SK-N-SH treated with all-trans-retinoic acid at 6 μM for 48 hours (cell line): ENCODE measurements at regions not wholly inside any gene's neighbourhood (a gene's known extent, or its start where the extent isn't known, plus 50 kb on each side); places are given as distances from the start of the nearest gene placed in this dataset.

Experiments
- ATAC-seq: fragments of 200-7000 bp; cut with Tn5 transposase; 3 replicates; pipeline ENCODE4 v1.9.1; 2020; ENCODE audit warnings: mild to moderate bottlenecking, moderate library complexity
- ARNTL ChIP-seq: fragments of 450-650 bp; formaldehyde crosslinking; IDR thresholded peaks from 2 replicates; pipeline ENCODE4 v1.5.0; 2020; ENCODE audit warnings: low read depth, mild to moderate bottlenecking, moderate library complexity, borderline replicate concordance
- BACH2 ChIP-seq: fragments of 250-450 bp; sonication (Bioruptor Pico); IDR thresholded peaks from 2 replicates; pipeline ENCODE4 v1.9.0; 2021; ENCODE audit warnings: mild to moderate bottlenecking, borderline replicate concordance
- CSDC2 ChIP-seq: fragments of 250-450 bp; sonication (Bioruptor Pico); IDR thresholded peaks from 2 replicates; pipeline ENCODE4 v1.5.0; 2020; ENCODE audit warnings: mild to moderate bottlenecking, moderate library complexity
- CSRNP3 ChIP-seq: fragments of 250-450 bp; sonication (Bioruptor Pico); IDR thresholded peaks from 2 replicates; pipeline ENCODE4 v1.5.1; 2021; ENCODE audit warnings: mild to moderate bottlenecking, moderate library complexity
- ESRRG ChIP-seq: fragments of 250-450 bp; sonication (Bioruptor Pico); IDR thresholded peaks from 2 replicates; pipeline ENCODE4 v1.6.1; 2021; ENCODE audit warnings: mild to moderate bottlenecking
- GLIS3 ChIP-seq: fragments of 250-450 bp; sonication (Bioruptor Pico); IDR thresholded peaks from 2 replicates; pipeline ENCODE4 v1.5.0; 2020; ENCODE audit warnings: mild to moderate bottlenecking, moderate library complexity
- ISL1 ChIP-seq: fragments of 250-450 bp; sonication (Bioruptor Pico); IDR thresholded peaks from 2 replicates; pipeline ENCODE4 v2.1.2; 2022; ENCODE audit warnings: mild to moderate bottlenecking, moderate library complexity
- OSR1 ChIP-seq: fragments of 250-450 bp; sonication (Bioruptor Pico); IDR thresholded peaks from 2 replicates; pipeline ENCODE4 v1.8.0; 2022; ENCODE audit warnings: moderate library complexity, mild to moderate bottlenecking, inconsistent platforms
- PATZ1 ChIP-seq: fragments of 250-450 bp; sonication (Bioruptor Pico); IDR thresholded peaks from 2 replicates; pipeline ENCODE4 v1.8.0; 2020; ENCODE audit warnings: mild to moderate bottlenecking, moderate library complexity, borderline replicate concordance
- PPARA ChIP-seq: fragments of 250-450 bp; sonication (Bioruptor Pico); IDR thresholded peaks from 2 replicates; pipeline ENCODE4 v1.5.0; 2020; ENCODE audit warnings: mild to moderate bottlenecking, borderline replicate concordance
- RARB ChIP-seq: fragments of 250-450 bp; sonication (Bioruptor Pico); IDR thresholded peaks from 2 replicates; pipeline ENCODE4 v1.8.0; 2021; ENCODE audit warnings: mild to moderate bottlenecking, moderate library complexity
- SNAI2 ChIP-seq: fragments of 250-450 bp; sonication (Bioruptor Pico); IDR thresholded peaks from 2 replicates; pipeline ENCODE4 v1.5.0; 2020; ENCODE audit warnings: mild to moderate bottlenecking, moderate library complexity
- TOX ChIP-seq: fragments of 250-450 bp; sonication (Bioruptor Pico); IDR thresholded peaks from 2 replicates; pipeline ENCODE4 v1.8.0; 2021; ENCODE audit warnings: mild to moderate bottlenecking, moderate library complexity, borderline replicate concordance
- TSHZ2 ChIP-seq: fragments of 250-450 bp; sonication (Bioruptor Pico); IDR thresholded peaks from 2 replicates; pipeline ENCODE4 v1.5.0; 2020; ENCODE audit warnings: mild to moderate bottlenecking, moderate library complexity
- ZC3H10 ChIP-seq: fragments of 250-450 bp; sonication (Bioruptor Pico); IDR thresholded peaks from 2 replicates; pipeline ENCODE4 v1.5.1; 2021; ENCODE audit warnings: mild to moderate bottlenecking, moderate library complexity
- ZFP3 ChIP-seq: fragments of 250-450 bp; sonication (Bioruptor Pico); IDR thresholded peaks from 2 replicates; pipeline ENCODE4 v1.5.0; 2020; ENCODE audit warnings: mild to moderate bottlenecking, moderate library complexity
- ZFP30 ChIP-seq: fragments of 450-650 bp; formaldehyde crosslinking; IDR thresholded peaks from 2 replicates; pipeline ENCODE4 v1.5.0; 2022; ENCODE audit warnings: mild to moderate bottlenecking, moderate library complexity
- ZNF565 ChIP-seq: fragments of 450-650 bp; formaldehyde crosslinking; conservative IDR thresholded peaks from 2 replicates; pipeline ENCODE4 v1.5.0; 2020; ENCODE audit warnings: low read depth, mild to moderate bottlenecking, moderate library complexity
- ZNF70 ChIP-seq: fragments of 450-650 bp; formaldehyde crosslinking; IDR thresholded peaks from 2 replicates; pipeline ENCODE4 v1.5.0; 2020; ENCODE audit warnings: mild to moderate bottlenecking, moderate library complexity
- ZNF8 ChIP-seq: fragments of 450-650 bp; formaldehyde crosslinking; IDR thresholded peaks from 2 replicates; pipeline ENCODE4 v1.5.0; 2020; ENCODE audit warnings: mild to moderate bottlenecking, moderate library complexity
- TF ChIP-seq, protein P1 (sequence below): fragments of 250-450 bp; sonication (Bioruptor Pico); IDR thresholded peaks from 2 replicates; pipeline ENCODE4 v1.5.1; 2020; ENCODE audit warnings: low read depth, mild to moderate bottlenecking, moderate library complexity
- TF ChIP-seq, protein P2 (sequence below): fragments of 250-450 bp; sonication (Bioruptor Pico); IDR thresholded peaks from 2 replicates; pipeline ENCODE4 v1.8.0; 2021; ENCODE audit warnings: low read depth, mild to moderate bottlenecking, moderate library complexity, borderline replicate concordance

DNA sequence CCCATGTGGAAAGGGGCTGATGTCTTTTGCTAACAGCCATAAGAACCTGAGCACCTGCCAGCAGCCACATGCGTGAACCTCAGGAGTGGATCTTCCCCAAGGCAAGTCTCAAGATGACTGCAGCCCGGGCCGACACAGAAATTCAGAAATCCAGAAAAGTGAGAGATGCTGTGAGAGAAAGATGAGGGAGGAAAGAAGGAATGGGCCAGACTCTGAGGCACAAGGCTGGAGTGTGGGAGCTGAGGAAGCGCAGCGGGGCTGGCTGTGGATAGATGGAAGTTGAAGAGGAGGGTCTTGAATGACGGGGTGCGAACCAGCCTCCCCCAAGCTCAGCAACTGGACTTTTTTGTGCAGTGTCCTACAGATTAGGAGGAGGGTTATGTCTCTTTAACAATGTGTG is 337.8 kb downstream of the GADD45G start:
- ATAC-seq = no peak
- TF ChIP-seq ARNTL (CRISPR knock-in tag) (no peak), ZFP30 (CRISPR knock-in tag) (no peak), ZFP3 (CRISPR knock-in tag) (no peak), CSRNP3 (CRISPR knock-in tag) (no peak), BACH2 (no peak), PATZ1 (no peak)
- TF ChIP-seq, protein P1, sequence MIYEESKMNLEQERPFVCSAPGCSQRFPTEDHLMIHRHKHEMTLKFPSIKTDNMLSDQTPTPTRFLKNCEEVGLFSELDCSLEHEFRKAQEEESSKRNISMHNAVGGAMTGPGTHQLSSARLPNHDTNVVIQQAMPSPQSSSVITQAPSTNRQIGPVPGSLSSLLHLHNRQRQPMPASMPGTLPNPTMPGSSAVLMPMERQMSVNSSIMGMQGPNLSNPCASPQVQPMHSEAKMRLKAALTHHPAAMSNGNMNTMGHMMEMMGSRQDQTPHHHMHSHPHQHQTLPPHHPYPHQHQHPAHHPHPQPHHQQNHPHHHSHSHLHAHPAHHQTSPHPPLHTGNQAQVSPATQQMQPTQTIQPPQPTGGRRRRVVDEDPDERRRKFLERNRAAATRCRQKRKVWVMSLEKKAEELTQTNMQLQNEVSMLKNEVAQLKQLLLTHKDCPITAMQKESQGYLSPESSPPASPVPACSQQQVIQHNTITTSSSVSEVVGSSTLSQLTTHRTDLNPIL (CRISPR knock-in tag) = no peak
- TF ChIP-seq, protein P2, sequence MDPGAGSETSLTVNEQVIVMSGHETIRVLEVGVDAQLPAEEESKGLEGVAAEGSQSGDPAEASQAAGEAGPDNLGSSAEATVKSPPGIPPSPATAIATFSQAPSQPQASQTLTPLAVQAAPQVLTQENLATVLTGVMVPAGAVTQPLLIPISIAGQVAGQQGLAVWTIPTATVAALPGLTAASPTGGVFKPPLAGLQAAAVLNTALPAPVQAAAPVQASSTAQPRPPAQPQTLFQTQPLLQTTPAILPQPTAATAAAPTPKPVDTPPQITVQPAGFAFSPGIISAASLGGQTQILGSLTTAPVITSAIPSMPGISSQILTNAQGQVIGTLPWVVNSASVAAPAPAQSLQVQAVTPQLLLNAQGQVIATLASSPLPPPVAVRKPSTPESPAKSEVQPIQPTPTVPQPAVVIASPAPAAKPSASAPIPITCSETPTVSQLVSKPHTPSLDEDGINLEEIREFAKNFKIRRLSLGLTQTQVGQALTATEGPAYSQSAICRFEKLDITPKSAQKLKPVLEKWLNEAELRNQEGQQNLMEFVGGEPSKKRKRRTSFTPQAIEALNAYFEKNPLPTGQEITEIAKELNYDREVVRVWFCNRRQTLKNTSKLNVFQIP = no peak

DNA sequence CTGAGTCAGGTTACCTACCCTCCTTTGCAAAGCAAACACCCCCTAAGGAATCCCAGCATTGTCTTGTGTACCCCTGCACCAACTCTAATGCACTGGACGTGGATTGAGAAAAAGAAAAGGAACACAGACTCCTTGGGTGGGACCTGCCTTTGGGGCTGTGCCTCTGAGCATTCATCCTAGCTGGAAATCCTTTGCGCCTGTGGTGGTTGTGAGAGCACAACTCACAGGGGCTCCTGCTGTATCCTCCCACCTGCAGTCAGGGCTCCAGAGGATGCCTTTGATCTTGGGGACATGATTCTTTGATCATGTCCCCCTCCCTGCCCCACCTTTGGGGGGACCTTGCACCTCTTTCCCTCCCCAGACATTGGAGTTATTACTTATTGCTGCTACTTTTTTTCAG is 338.5 kb downstream of the GADD45G start:
- TF ChIP-seq OSR1 (CRISPR knock-in tag) (no peak), ZC3H10 (no peak), ZNF8 (no peak), ISL1 (CRISPR knock-in tag) (no peak), ZFP30 (CRISPR knock-in tag) (no peak), TOX (CRISPR knock-in tag) (no peak), CSDC2 (CRISPR knock-in tag) (no peak), ZFP3 (CRISPR knock-in tag) (no peak), ARNTL (CRISPR knock-in tag) (no peak), TSHZ2 (CRISPR knock-in tag) (no peak), RARB (no peak), ZNF70 (CRISPR knock-in tag) (no peak), GLIS3 (CRISPR knock-in tag) (no peak), SNAI2 (CRISPR knock-in tag) (no peak), BACH2 (no peak), ZNF565 (CRISPR knock-in tag) (no peak), PPARA (CRISPR knock-in tag) (no peak), ESRRG (CRISPR knock-in tag) (no peak)
- TF ChIP-seq, protein P1 (CRISPR knock-in tag) = no peak
- TF ChIP-seq, protein P2 = no peak
- no peak for ATAC-seq
